ENCODE measurements at regions not wholly inside any gene's neighbourhood (a gene's known extent, or its start where the extent isn't known, plus 50 kb on each side); places are given as distances from the start of the nearest gene placed in this dataset.

DNA sequence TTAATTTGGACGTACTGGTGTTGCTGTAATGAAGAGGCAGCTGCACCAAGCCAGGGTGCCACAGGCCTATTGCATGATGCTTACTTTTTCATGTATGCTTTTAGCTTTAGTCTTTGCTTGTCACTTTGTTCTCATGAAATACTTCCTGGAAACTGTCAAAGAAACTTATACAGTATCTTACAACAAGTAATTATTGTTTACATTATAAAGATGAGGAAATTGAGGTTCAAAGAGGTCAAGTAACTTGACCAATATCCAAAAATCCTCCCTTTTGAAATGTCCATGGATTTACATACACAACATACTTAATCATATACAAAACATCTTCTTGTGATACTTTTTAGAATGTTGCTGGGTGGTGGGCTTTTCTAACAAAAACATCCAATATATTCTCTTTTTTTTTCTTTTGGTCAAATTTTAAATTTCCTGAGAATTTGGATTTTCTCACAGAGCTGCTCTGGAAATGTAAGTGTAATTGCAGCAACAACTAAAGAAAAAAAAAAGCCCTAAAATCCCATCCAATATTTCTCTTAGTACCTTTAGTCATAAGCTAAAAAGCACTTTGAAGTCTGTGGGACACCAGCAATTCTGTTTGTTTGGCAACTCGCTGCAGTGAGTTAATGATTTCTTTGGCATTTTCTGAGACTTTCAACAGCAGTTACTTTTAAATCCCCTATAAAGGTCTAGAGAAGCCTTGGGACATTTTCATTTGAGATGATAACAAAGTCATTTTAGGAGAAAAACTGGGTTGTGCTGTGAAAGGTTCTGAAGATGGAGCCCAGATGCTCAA lies 500.6 kb upstream of the IGFBP3 start:
- Histone ChIP-seq H3K9ac (ENCODE audit: low read depth in 1 of 3, low read length in 3 of 3) (no peak overlapping the region), H3K9me3 (ENCODE audit: control insufficient read depth in 3 of 3, low read length in 3 of 3) (no peaks in the 10 kb centered on the region), H3K4me3 (ENCODE audit: low read length in 3 of 3) (no peak overlapping the region), H3K36me3 (ENCODE audit: control insufficient read depth in 3 of 3, insufficient read depth in 3 of 3, low read length in 3 of 3) (no peaks in the 10 kb centered on the region), H3K27me3 (ENCODE audit: control insufficient read depth in 3 of 3, insufficient read depth in 3 of 3, low read length in 3 of 3) (no peaks in the 10 kb centered on the region), H3K27ac (ENCODE audit: low read depth, low read length) (no peak overlapping the region), H3K4me1 (ENCODE audit: control insufficient read depth in 3 of 3, insufficient read depth in 3 of 3, low read length in 3 of 3) (no peaks in the 10 kb centered on the region)

DNA sequence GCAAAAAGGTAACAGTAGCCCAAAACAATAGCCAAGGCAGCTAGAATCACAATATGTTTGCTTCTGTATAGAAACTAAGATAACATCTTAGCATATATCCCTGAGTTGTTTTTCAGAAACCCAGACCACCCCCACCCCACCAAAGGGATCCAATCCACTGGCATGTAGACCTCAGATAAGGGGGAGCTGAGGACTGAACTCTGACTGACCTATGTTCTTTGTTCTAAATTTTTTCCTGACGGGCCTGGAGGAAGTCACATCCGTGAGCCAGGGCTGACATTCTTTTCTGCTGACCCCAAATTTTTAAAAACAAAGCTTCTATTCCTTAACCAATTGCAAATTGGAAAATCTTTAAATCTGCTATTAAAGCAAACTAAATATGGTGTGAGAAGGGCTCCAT lies 493.9 kb upstream of the IGFBP3 start:
- H3K36me3 ChIP-seq (ENCODE audit: control insufficient read depth in 3 of 3, insufficient read depth in 3 of 3, low read length in 3 of 3): no peaks in the 10 kb centered on the region
- no peak overlapping the region for H3K9ac ChIP-seq (ENCODE audit: low read depth in 1 of 3, low read length in 3 of 3)
- no peak overlapping the region for H3K4me3 ChIP-seq (ENCODE audit: low read length in 3 of 3)
- no peaks in the 10 kb centered on the region for H3K9me3 ChIP-seq (ENCODE audit: control insufficient read depth in 3 of 3, low read length in 3 of 3)
- no peaks in the 10 kb centered on the region for H3K27me3 ChIP-seq (ENCODE audit: control insufficient read depth in 3 of 3, insufficient read depth in 3 of 3, low read length in 3 of 3)
- no peak overlapping the region for H3K27ac ChIP-seq (ENCODE audit: low read depth, low read length)
- H3K4me1 ChIP-seq (ENCODE audit: control insufficient read depth in 3 of 3, insufficient read depth in 3 of 3, low read length in 3 of 3): no peaks in the 10 kb centered on the region

DNA sequence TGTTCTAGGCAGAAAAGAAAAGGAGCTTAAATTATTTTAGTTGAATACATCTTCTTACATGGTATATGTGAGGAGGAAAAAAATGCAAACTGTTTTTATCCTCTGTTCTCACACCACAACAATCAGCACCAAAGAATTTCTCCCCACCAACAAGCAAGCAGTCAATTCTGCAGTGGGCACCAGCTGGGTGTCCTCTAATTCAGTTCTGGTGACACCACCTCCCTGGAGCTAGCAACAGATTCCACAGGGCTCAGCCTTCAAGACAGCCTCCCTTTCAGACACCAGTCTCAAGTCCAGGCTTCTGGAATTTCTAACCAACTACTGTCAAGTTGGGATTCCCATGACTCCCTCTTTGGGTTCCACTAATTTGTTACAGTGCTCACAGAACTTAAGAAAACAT lies 490.2 kb upstream of the IGFBP3 start:
- no peaks in the 10 kb centered on the region for H3K36me3 ChIP-seq (ENCODE audit: control insufficient read depth in 3 of 3, insufficient read depth in 3 of 3, low read length in 3 of 3)
- no peak overlapping the region for H3K27ac ChIP-seq (ENCODE audit: low read depth, low read length)
- no peak overlapping the region for H3K4me3 ChIP-seq (ENCODE audit: low read length in 3 of 3)
- H3K9ac ChIP-seq (ENCODE audit: low read depth in 1 of 3, low read length in 3 of 3): no peak overlapping the region
- no peaks in the 10 kb centered on the region for H3K27me3 ChIP-seq (ENCODE audit: control insufficient read depth in 3 of 3, insufficient read depth in 3 of 3, low read length in 3 of 3)
- peaks cover 0 to under 1% (median 0%) of the 10 kb centered on the region in 3 donors for H3K9me3 ChIP-seq (ENCODE audit: control insufficient read depth in 3 of 3, low read length in 3 of 3)
- no peaks in the 10 kb centered on the region for H3K4me1 ChIP-seq (ENCODE audit: control insufficient read depth in 3 of 3, insufficient read depth in 3 of 3, low read length in 3 of 3)

DNA sequence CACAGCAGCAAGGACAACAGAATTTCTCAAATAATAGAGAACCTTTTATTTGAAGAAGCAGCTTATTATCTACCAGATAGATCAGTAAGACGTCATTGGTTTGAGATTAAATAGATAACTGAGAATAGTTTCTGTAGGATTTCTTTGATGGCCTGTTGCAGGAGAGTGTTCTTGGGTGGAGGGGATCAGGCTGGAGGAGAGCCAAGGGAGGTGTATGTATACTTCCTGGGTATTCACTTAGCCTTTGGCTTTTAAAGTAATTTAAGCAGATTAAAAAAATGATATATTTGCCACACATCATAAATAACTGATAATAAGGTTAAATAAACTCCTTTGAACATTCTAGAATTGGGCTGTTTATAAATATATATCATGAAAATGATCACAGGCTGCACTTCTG lies 486.1 kb upstream of the IGFBP3 start:
- no peaks in the 10 kb centered on the region for H3K27me3 ChIP-seq (ENCODE audit: control insufficient read depth in 3 of 3, insufficient read depth in 3 of 3, low read length in 3 of 3)
- H3K4me3 ChIP-seq (ENCODE audit: low read length in 3 of 3): no peak overlapping the region
- H3K27ac ChIP-seq (ENCODE audit: low read depth, low read length): no peak overlapping the region
- peaks cover 0 to 2% (median 0%) of the 10 kb centered on the region in 3 donors for H3K9me3 ChIP-seq (ENCODE audit: control insufficient read depth in 3 of 3, low read length in 3 of 3)
- no peak overlapping the region for H3K9ac ChIP-seq (ENCODE audit: low read depth in 1 of 3, low read length in 3 of 3)
- H3K4me1 ChIP-seq (ENCODE audit: control insufficient read depth in 3 of 3, insufficient read depth in 3 of 3, low read length in 3 of 3): no peaks in the 10 kb centered on the region
- H3K36me3 ChIP-seq (ENCODE audit: control insufficient read depth in 3 of 3, insufficient read depth in 3 of 3, low read length in 3 of 3): no peaks in the 10 kb centered on the region

DNA sequence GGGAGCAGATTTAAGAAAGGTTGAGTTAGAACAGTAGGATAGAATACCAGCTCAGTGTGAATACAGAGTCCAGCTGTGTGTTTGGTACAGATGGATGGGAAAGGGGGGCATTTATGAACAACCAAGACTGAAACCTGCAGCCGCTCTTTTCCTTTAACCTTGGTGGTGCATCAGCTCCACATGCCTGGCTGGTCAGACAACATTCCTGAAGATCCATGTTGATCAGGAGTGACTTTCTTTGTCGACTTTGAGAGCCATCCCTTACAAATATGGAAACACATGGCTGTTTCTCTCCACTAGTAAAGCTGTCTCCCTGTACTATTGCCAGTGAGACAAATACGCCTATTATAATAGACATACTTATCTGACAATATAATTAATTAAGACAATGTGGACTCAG lies 476.5 kb upstream of the IGFBP3 start:
- Histone ChIP-seq H3K9me3 (ENCODE audit: control insufficient read depth in 3 of 3, low read length in 3 of 3) (peaks cover 0 to 4% (median 0%) of the 10 kb centered on the region in 3 donors), H3K9ac (ENCODE audit: low read depth in 1 of 3, low read length in 3 of 3) (no peak overlapping the region), H3K27me3 (ENCODE audit: control insufficient read depth in 3 of 3, insufficient read depth in 3 of 3, low read length in 3 of 3) (no peaks in the 10 kb centered on the region), H3K27ac (ENCODE audit: low read depth, low read length) (no peak overlapping the region), H3K4me3 (ENCODE audit: low read length in 3 of 3) (no peak overlapping the region), H3K36me3 (ENCODE audit: control insufficient read depth in 3 of 3, insufficient read depth in 3 of 3, low read length in 3 of 3) (no peaks in the 10 kb centered on the region), H3K4me1 (ENCODE audit: control insufficient read depth in 3 of 3, insufficient read depth in 3 of 3, low read length in 3 of 3) (peaks cover 0 to under 1% (median 0%) of the 10 kb centered on the region in 3 donors)

DNA sequence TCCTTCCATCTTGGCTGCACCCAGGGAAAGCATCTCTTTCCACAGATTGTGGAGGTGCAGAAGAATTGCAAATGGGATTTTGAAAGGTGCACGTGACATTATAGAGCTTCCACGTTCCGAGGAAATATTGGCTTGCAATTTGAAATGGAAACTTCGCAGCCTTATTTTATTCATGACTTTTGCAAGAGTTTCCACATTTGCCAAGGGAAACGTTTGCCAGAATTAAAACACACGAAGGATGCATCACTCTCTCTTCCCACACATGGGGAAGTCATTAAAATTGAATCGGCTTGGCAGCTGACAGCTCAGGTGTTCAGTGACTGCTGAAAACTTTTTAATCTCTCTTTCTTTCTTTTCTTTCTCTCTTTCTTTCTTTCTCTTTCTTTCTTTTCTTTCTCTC lies 475.4 kb upstream of the IGFBP3 start:
- Histone ChIP-seq H3K36me3 (ENCODE audit: control insufficient read depth in 3 of 3, insufficient read depth in 3 of 3, low read length in 3 of 3) (no peaks in the 10 kb centered on the region), H3K4me1 (ENCODE audit: control insufficient read depth in 3 of 3, insufficient read depth in 3 of 3, low read length in 3 of 3) (peaks cover 1 to 7% (median 2%) of the 10 kb centered on the region in 3 donors), H3K4me3 (ENCODE audit: low read length in 3 of 3) (no peak overlapping the region), H3K9me3 (ENCODE audit: control insufficient read depth in 3 of 3, low read length in 3 of 3) (no peaks in the 10 kb centered on the region), H3K9ac (ENCODE audit: low read depth in 1 of 3, low read length in 3 of 3) (no peak overlapping the region), H3K27me3 (ENCODE audit: control insufficient read depth in 3 of 3, insufficient read depth in 3 of 3, low read length in 3 of 3) (no peaks in the 10 kb centered on the region), H3K27ac (ENCODE audit: low read depth, low read length) (no peak overlapping the region)

DNA sequence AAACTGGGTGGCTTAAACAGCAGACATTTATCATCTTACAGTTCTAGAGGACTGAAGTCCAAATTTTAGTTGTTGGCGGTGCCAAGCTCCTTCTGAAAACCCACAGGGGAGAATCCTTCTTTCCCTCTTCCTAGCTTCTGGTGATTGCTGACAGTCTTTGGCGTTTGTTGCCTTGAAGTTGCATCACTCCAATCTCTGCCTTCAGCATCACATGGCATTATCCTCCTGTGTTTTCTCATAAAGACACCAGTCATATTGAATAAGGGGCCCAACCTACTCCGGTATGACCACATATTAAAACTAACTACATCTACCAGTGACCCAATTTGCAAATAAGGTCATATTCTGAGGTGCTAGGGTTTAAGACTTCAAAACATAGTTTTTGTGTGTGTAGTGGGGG lies 472.1 kb upstream of the IGFBP3 start:
- no peaks in the 10 kb centered on the region for H3K9me3 ChIP-seq (ENCODE audit: control insufficient read depth in 3 of 3, low read length in 3 of 3)
- no peaks in the 10 kb centered on the region for H3K36me3 ChIP-seq (ENCODE audit: control insufficient read depth in 3 of 3, insufficient read depth in 3 of 3, low read length in 3 of 3)
- no peak overlapping the region for H3K9ac ChIP-seq (ENCODE audit: low read depth in 1 of 3, low read length in 3 of 3)
- peaks cover 7 to 16% (median 9%) of the 10 kb centered on the region in 3 donors for H3K4me1 ChIP-seq (ENCODE audit: control insufficient read depth in 3 of 3, insufficient read depth in 3 of 3, low read length in 3 of 3)
- H3K27ac ChIP-seq (ENCODE audit: low read depth, low read length): no peak overlapping the region
- H3K27me3 ChIP-seq (ENCODE audit: control insufficient read depth in 3 of 3, insufficient read depth in 3 of 3, low read length in 3 of 3): no peaks in the 10 kb centered on the region
- no peak overlapping the region for H3K4me3 ChIP-seq (ENCODE audit: low read length in 3 of 3)

DNA sequence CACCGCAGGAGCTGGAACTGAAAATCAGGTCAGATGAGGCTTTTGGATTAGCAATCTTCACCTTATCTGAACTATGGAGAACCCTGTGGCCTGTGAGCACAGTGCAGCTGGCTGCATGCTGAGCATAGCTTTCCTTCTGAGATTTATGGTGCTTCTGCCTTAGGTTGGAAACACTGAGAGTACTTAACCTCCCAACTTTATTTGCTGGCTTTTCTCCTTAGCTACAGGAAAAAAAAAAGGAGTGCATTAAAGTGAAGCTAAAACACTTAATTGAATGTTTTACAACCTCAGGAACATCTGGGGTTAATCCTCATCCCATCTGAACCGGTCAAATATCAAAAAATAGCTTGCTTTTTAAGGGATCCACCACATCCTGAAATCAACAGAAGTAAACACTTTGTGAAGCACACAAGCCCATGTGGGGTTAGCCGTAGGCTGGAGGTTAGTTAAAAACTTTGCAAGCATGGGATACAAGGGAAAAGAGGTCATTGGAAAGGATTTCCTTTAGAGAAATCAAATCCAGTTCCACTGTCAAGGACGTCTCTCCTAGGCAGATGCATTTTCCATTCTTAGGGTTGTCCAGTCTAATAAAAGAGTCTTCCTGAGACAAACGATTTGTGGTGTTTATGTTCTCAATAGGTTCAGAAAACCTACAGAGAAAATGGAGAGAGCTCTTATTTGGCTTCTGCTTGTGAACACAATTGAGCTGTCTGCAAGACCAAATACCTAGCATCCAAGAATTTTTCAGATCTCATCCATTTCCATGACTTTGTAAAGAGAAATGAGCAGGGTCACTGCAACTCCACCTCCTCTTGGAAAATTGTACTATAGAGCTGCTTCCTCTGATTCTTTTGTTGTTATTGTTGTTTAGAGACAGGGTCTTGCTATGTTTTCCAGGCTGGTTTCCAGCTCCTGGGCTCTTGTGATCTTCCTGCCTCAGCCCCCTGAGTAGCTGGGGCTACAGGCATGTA lies 470.4 kb upstream of the IGFBP3 start:
- no peaks in the 10 kb centered on the region for H3K36me3 ChIP-seq (ENCODE audit: control insufficient read depth in 3 of 3, insufficient read depth in 3 of 3, low read length in 3 of 3)
- no peaks in the 10 kb centered on the region for H3K27me3 ChIP-seq (ENCODE audit: control insufficient read depth in 3 of 3, insufficient read depth in 3 of 3, low read length in 3 of 3)
- no peaks in the 10 kb centered on the region for H3K9me3 ChIP-seq (ENCODE audit: control insufficient read depth in 3 of 3, low read length in 3 of 3)
- no peak overlapping the region for H3K9ac ChIP-seq (ENCODE audit: low read depth in 1 of 3, low read length in 3 of 3)
- H3K27ac ChIP-seq (ENCODE audit: low read depth, low read length): no peak overlapping the region
- peaks cover 7 to 16% (median 9%) of the 10 kb centered on the region in 3 donors for H3K4me1 ChIP-seq (ENCODE audit: control insufficient read depth in 3 of 3, insufficient read depth in 3 of 3, low read length in 3 of 3)
- H3K4me3 ChIP-seq (ENCODE audit: low read length in 3 of 3): no peak overlapping the region

DNA sequence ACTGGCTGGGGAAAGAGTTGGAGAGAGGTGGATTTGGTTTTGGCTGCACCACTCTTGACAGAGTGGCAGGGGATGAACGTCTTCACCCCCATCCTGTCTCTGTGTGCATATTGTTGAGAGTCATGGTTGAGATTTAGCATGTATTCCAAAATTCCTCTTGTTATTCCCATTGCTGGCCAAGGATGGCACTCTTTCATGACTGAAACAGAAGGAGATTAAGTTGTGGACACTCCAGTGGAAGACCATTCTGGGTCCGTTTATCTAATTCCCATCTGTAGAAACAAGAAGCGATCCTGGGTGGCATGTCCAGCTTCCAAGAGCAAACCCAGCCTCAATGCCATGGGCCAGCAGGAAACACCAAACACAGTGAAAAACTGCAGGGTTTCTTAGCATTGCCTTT lies 469.0 kb upstream of the IGFBP3 start:
- H3K4me1 ChIP-seq (ENCODE audit: control insufficient read depth in 3 of 3, insufficient read depth in 3 of 3, low read length in 3 of 3): peaks cover 7 to 16% (median 9%) of the 10 kb centered on the region in 3 donors
- H3K36me3 ChIP-seq (ENCODE audit: control insufficient read depth in 3 of 3, insufficient read depth in 3 of 3, low read length in 3 of 3): no peaks in the 10 kb centered on the region
- no peaks in the 10 kb centered on the region for H3K9me3 ChIP-seq (ENCODE audit: control insufficient read depth in 3 of 3, low read length in 3 of 3)
- H3K27ac ChIP-seq (ENCODE audit: low read depth, low read length): no peak overlapping the region
- H3K9ac ChIP-seq (ENCODE audit: low read depth in 1 of 3, low read length in 3 of 3): no peak overlapping the region
- no peaks in the 10 kb centered on the region for H3K27me3 ChIP-seq (ENCODE audit: control insufficient read depth in 3 of 3, insufficient read depth in 3 of 3, low read length in 3 of 3)
- H3K4me3 ChIP-seq (ENCODE audit: low read length in 3 of 3): no peak overlapping the region

DNA sequence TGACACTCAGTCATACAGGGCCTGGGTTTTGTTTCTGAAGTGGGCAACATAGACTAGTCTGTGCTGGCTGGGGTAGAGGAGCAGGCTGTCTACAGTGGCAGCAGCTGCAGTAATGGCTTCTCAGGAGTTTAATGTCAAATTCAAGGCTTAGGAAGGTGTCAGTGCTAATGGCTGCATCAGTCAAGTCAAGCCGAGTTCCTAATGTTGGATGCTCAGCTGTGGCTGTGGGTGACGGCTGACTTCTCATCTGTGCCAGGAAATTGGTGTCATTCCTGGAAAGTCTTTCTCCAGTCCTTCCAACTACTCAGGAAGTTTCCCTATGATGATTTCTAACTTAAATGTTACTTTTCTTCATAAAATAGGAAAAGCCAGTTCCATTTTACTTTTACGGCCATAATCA lies 468.1 kb upstream of the IGFBP3 start:
- Histone ChIP-seq H3K36me3 (ENCODE audit: control insufficient read depth in 3 of 3, insufficient read depth in 3 of 3, low read length in 3 of 3) (no peaks in the 10 kb centered on the region), H3K4me1 (ENCODE audit: control insufficient read depth in 3 of 3, insufficient read depth in 3 of 3, low read length in 3 of 3) (peaks cover 7 to 16% (median 9%) of the 10 kb centered on the region in 3 donors), H3K27me3 (ENCODE audit: control insufficient read depth in 3 of 3, insufficient read depth in 3 of 3, low read length in 3 of 3) (no peaks in the 10 kb centered on the region), H3K9me3 (ENCODE audit: control insufficient read depth in 3 of 3, low read length in 3 of 3) (no peaks in the 10 kb centered on the region), H3K9ac (ENCODE audit: low read depth in 1 of 3, low read length in 3 of 3) (no peak overlapping the region), H3K27ac (ENCODE audit: low read depth, low read length) (no peak overlapping the region), H3K4me3 (ENCODE audit: low read length in 3 of 3) (no peak overlapping the region)

Data from skeletal muscle tissue (tissue), 3 donors.